NCI-H2171 treated with DMSO at 0.1 percent for 48 hours (cell line): ENCODE measurements at regions not wholly inside any gene's neighbourhood (a gene's known extent, or its start where the extent isn't known, plus 50 kb on each side); places are given as distances from the start of the nearest gene placed in this dataset.

Experiments
- DNase-seq: peaks from one replicate; lab custom pipeline; 2025; lab: John Stamatoyannopoulos, UW

DNA sequence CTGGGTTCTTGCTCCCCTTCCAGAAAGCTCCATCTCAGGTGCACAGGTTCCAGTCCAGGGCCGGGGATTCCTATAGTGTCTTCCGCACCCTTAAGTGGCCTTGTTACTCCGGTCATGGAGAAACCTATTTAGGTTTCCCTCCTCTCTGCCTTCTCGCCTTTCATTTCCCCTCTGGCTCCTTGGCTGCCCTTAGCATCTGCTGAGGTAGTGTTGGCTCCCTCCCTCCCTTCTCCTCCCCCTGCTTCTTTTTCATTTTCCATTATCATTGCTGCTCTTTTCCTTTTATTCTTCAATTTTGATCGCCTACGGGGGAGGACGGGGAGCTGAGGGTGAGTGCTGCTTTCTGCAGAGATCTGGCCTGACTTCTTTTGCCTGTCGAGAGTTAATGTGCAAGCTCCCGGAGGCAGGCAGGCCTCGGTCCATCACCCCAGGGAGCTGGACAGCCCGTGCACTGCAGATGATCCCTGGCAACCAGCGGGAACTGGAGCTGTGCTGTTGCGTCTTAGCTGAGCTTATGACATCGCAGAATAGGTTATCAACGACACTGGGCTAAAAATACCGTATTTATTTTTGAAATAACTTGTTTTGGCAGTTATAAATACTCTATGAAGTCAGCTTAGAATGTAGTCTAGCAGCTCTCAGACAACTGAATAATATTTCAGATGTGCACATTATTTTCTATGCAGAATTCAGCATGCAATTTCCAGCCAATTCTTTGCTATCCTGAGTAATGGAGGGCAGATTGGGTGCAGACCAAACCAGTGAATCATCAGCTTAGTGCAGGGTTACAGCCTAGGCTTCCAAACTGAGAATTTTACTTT lies 141.9 kb downstream of the SLC4A3 start:
- DNase-seq = peak; percentile 53

- DNase-seq = peak; percentile 85
These were observed 144.7 kb downstream of the SLC4A3 start for GRCh38 chr2:219772103-219772635.

DNA sequence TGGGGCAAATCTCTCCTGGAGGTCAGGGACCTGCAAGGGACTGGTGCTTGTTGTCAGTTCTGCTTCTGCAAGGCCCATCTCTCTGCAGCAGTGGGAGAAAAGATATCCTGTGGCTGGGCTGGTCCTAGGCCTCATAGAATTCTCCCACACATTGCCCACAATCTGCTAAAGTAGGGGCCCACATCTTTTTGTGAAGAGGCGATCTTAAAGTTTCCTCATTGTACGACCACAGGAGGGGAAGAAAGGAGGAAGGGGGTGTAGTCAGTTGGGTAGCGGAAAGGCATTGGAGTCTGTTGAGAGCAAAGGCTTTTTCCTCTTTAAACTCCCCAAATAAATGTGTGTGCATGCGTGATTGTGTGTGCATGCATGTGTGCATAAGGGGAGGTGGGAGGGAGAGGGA lies 145.3 kb downstream of the SLC4A3 start:
- no peak for DNase-seq

DNA sequence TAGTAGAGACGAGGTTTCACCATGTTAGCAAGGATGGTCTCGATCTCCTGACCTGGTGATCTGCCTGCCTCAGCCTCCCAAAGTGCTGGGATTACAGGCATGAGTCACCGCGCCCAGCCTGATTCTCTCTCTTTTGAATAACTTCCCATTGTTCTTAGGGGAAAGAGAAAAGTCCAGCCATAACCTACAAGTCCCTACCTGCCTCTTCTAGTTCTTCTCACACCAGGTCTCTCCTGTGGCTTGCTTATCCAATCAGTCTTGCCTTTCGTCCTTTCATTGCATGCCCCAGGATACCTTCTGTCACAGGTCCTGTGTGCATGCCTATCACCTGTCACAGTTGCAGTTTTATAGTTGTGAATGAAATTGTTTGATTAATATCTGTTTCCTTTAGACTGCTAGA lies 148.1 kb downstream of the SLC4A3 start:
- no peak for DNase-seq

GRCh38 chr2:219777388-219777787 lies 150.0 kb downstream of the SLC4A3 start:
- DNase-seq = peak; percentile 10

GRCh38 chr2:219778189-219778588 lies 150.8 kb downstream of the SLC4A3 start:
- no peak for DNase-seq

- no peak for DNase-seq
These were observed 155.4 kb downstream of the SLC4A3 start for GRCh38 chr2:219782737-219783348.

DNA sequence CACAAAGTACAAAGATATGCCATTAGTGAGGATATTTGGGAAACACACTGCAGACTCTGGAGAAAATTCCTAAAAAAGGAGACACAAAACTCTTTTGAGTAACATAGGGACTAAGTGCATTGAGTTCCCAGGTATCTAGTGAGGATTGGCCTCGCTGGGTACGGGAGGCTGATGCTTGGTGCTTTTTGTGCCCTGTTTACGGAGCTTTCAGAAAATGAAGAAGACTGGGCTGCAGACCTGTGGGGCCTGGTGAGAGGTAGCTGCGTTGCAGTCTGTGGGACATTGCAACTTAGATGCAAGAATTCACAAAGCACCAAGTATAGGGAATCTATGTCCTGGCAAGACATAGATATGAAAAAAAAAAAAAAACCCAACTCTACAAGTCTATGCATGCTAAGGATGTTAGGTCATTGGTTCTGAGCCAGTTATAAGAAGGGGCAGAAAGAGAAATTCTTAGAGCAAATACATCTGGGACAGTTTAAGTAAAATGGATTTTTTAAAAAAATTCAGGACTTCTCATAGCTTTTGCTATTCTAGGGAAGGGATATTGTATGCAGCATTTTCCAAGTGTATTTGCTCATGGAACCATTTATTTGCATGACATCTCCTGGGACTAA lies 156.0 kb downstream of the SLC4A3 start:
- peak; percentile 56 for DNase-seq

DNA sequence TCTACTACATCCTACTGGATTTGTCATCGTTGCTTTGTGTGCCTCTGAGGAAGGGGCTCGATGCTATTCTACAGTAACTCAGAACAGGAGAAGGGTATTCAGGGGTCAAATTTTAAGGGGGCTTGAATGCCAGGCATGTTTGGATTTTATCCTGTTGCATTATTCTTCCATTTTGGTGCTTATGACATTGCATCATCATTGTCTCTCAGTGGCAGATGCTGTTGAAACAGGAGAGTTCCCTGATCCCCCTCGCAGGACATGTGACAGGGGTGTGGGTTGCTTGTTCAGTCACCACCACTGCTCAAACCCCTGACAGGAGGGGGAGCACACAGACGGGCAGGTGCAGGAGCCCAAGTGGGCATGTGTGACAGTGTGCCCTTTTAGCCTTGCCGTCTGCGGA lies 156.7 kb downstream of the SLC4A3 start:
- DNase-seq = peak; percentile 88

DNA sequence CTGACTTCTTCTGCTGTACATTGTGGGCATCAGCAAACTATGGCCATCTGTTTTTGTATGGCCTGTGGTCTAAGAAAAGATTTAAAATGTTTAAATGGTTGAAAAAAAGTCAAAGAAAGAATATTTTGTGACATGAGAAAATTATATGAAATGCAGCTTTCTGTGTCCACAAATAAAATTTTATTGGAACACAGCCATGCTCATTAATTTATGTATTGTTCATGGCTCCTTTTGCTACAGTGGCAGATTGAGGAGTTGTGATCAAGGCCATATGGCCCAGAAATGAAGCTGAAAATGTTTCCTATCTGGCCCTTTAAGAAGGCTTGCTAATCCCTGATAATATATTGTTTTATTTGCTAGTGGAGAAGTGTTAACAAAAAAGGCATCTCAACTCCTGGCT lies 162.0 kb downstream of the SLC4A3 start:
- DNase-seq = peak; percentile 62

DNA sequence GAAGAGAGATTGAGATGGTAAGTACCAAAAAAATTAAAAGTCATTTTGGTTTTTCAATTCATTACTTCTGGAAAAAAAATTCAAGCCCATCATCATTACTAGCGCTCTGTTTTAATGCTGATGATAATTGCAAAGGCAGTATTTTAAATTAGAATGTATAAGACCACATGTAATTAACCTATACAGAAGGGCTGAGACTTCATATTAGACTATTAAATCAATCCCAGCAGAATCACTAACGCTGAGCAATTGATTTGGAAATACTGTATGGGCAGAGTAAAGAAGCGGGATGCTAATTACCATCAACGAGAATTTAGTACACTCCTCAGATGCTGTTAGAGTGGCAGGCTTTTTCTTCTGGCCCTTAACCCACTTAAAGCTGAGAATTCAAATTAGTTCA lies 165.0 kb downstream of the SLC4A3 start:
- DNase-seq = no peak

GRCh38 chr2:219798430-219798829 lies 171.0 kb downstream of the SLC4A3 start:
- no peak for DNase-seq

- no peak for DNase-seq
These were observed 175.9 kb downstream of the SLC4A3 start for GRCh38 chr2:219803294-219803693.

- no peak for DNase-seq
These were observed 183.5 kb downstream of the SLC4A3 start for GRCh38 chr2:219810895-219811294.

DNA sequence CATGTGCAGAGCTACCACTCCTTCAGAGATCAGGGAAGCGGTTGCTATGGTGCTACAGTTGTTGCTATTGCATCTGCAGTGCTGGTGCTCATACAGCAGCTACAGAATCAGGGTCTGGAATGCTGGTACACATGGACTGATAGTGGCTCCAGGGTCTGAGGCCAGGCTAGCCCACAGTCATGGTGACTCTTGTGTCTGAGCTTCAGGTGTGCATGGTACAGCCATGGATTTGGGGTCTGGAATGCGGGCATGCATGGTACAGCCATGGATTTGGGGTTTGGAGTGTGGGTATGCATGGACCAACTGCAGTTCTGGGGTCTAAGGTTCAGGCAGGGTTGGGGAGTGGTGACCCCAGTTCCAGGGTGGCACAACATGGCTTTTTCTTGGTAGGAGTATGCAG lies 185.2 kb downstream of the SLC4A3 start:
- DNase-seq = no peak

GRCh38 chr2:219820767-219821166 lies 193.3 kb downstream of the SLC4A3 start:
- DNase-seq = no peak

DNA sequence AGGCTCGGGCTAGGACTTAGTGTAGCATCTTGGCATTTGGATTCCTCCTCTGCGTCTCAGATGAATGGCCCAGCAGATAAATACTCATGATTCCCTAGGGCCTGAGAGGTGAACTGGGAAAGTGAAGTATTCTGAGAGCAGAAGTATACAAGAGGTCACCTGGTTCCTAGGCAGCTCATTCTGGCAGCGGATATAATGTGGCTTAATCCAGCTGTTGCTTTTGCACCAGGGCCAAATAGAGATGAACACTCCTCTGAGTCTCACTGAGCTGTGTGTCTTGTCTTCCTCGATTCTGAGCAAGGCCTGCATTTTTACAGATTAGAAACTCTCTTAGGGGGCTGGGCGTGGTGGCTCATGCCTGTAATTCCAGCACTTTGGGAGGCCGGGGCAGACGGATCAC lies 196.1 kb downstream of the SLC4A3 start:
- no peak for DNase-seq

DNA sequence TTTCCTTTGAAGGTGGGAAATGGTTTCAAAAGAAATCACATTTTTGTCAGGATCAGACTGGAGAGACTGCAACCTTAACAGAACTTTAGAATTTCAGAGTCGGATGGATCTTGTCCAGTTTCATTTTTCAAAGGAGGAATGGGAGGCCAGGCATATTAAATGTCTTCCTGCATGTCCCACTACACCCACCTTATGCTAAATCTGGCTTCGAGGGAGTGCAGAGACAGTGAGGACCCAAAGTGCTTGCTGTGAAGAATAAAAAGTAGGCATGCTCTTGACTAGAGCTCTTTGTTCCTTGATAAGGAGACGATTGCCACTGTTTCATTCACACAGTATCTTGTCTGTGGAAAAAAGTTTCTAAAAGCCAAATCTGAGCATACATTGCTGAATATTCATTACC lies 197.6 kb downstream of the SLC4A3 start:
- no peak for DNase-seq

- no peak for DNase-seq
These were observed 200.7 kb downstream of the SLC4A3 start for GRCh38 chr2:219828127-219828526.

DNA sequence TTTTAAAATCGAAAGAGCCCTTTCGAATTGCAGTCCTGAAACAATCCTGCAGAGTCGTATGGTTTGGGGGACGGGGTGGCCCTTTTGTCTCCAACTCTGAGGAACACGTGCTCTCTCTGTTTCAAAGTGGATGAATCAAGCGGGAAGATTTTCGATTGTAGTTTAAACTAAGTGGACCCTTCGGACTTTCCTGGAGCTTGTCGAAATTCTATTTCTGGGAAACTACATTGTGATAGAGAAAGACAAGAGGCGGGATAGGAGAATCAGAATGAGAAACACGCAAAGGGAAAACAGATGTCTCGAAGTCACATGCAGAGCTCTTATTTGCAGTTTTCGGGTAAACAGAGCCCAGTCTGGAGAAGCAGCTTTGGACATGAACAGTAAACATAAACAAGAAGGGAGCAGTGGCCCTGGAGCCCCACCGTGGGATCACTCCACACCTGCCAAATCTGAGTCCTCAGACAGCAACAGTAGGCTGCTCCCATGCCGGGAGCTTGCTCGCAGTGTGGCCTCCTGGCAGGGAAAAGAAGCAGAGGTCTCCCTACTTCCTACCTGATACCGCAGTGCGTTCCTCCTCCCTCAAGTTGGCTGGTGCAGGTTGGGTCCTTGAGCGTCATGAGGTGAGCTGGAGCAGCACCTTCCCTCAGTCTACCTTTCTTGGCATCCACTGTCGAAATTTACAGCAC lies 202.4 kb downstream of the SLC4A3 start:
- no peak for DNase-seq

- DNase-seq = no peak
These were observed 202.9 kb downstream of the SLC4A3 start for GRCh38 chr2:219830353-219830738.

GRCh38 chr2:219831957-219832356 lies 204.5 kb downstream of the SLC4A3 start:
- DNase-seq = no peak
